Loucy (cell line): ENCODE measurements at regions not wholly inside any gene's neighbourhood (a gene's known extent, or its start where the extent isn't known, plus 50 kb on each side); places are given as distances from the start of the nearest gene placed in this dataset.

Experiments
- H2AFZ ChIP-seq: fragments of 200-600 bp; sonication (generic); 2 replicates; pipeline ENCODE4 v1.6.0; 2016; ENCODE audit warnings: antibody characterized with exemption, mild to moderate bottlenecking, low read length, moderate library complexity
- H3F3A ChIP-seq: fragments of 200-600 bp; 2 replicates; pipeline ENCODE4 v1.6.0; 2016; ENCODE audit warnings: antibody characterized with exemption, low read depth, mild to moderate bottlenecking
- H3K27me3 ChIP-seq: fragments of 200-600 bp; sonication (generic); 2 replicates; pipeline ENCODE4 v1.6.1; 2014; ENCODE audit warnings: low read length, mild to moderate bottlenecking; ENCODE audit not compliant: insufficient read depth, poor library complexity, severe bottlenecking
- H3K36me3 ChIP-seq: fragments of 200-600 bp; sonication (generic); 2 replicates; pipeline ENCODE4 v1.6.1; 2016; ENCODE audit warnings: low read length; ENCODE audit not compliant: insufficient read depth
- H3K4me1 ChIP-seq: fragments of 200-600 bp; sonication (generic); 2 replicates; pipeline ENCODE4 v1.5.1; 2014; ENCODE audit warnings: low read length, mild to moderate bottlenecking; ENCODE audit not compliant: insufficient read depth, poor library complexity, severe bottlenecking
- H3K4me2 ChIP-seq: fragments of 200-600 bp; sonication (generic); 2 replicates; pipeline ENCODE4 v1.6.0; 2014; ENCODE audit warnings: antibody characterized with exemption, low read length, low read depth, mild to moderate bottlenecking; ENCODE audit not compliant: poor library complexity, severe bottlenecking
- H3K4me3 ChIP-seq: fragments of 200-600 bp; sonication (generic); 2 replicates; pipeline ENCODE4 v1.5.1; 2014; ENCODE audit warnings: low read length, mild to moderate bottlenecking, mixed read lengths; ENCODE audit not compliant: poor library complexity, severe bottlenecking
- H3K79me2 ChIP-seq: fragments of 200-600 bp; sonication (generic); 2 replicates; pipeline ENCODE4 v1.6.1; 2014; ENCODE audit warnings: low read length; ENCODE audit not compliant: insufficient read depth
- H3K9ac ChIP-seq: fragments of 200-600 bp; sonication (generic); 2 replicates; pipeline ENCODE4 v1.6.0; 2014; ENCODE audit warnings: mild to moderate bottlenecking, low read depth, low read length, moderate library complexity; ENCODE audit not compliant: poor library complexity, severe bottlenecking
- H3K9me2 ChIP-seq: fragments of 200-600 bp; sonication (generic); replicated peaks from 2 replicates; pipeline ENCODE4 v1.6.1; 2016; ENCODE audit warnings: low read depth, low read length, mixed read lengths
- H3K9me3 ChIP-seq: fragments of 200-600 bp; sonication (generic); 2 replicates; pipeline ENCODE4 v1.6.1; 2014; ENCODE audit warnings: mild to moderate bottlenecking, antibody characterized with exemption, low read length, low read depth; ENCODE audit not compliant: insufficient read depth
- H4K20me1 ChIP-seq: fragments of 200-600 bp; sonication (generic); 2 replicates; pipeline ENCODE4 v1.6.0; 2014; ENCODE audit warnings: antibody characterized with exemption, low read length, mild to moderate bottlenecking; ENCODE audit not compliant: insufficient read depth, poor library complexity, severe bottlenecking
- EZH2phosphoT487 ChIP-seq: fragments of 200-600 bp; IDR thresholded peaks from 2 replicates; pipeline ENCODE4 v1.6.1; 2018; ENCODE audit warnings: antibody characterized with exemption, mild to moderate bottlenecking, moderate library complexity, borderline replicate concordance
- TF ChIP-seq, protein P1 (sequence below): fragments of 200-600 bp; sonication (generic); conservative IDR thresholded peaks from 2 replicates; pipeline ENCODE4 v1.5.1; 2014; ENCODE audit warnings: mild to moderate bottlenecking, antibody characterized with exemption, low read length

DNA sequence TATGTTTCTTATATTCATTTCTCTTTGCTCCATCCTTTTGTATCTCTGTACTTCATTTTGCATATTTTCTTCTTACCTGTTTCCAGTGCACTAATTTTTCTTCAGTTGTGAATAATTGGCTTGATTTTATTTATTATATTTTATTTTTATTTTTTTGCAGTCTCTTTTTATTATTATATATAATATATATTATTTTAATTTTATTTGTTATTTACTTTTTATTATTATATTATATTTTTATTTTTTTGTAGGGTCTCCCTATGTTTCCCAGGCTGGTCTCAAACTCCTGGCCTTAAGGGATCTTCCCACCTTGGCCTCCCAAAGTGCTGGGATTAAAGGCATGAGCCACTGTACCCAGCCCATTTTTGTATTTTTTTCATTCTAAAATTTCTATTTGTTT is 213.1 kb upstream of the TSC22D2 start:
- TF ChIP-seq, protein P1, sequence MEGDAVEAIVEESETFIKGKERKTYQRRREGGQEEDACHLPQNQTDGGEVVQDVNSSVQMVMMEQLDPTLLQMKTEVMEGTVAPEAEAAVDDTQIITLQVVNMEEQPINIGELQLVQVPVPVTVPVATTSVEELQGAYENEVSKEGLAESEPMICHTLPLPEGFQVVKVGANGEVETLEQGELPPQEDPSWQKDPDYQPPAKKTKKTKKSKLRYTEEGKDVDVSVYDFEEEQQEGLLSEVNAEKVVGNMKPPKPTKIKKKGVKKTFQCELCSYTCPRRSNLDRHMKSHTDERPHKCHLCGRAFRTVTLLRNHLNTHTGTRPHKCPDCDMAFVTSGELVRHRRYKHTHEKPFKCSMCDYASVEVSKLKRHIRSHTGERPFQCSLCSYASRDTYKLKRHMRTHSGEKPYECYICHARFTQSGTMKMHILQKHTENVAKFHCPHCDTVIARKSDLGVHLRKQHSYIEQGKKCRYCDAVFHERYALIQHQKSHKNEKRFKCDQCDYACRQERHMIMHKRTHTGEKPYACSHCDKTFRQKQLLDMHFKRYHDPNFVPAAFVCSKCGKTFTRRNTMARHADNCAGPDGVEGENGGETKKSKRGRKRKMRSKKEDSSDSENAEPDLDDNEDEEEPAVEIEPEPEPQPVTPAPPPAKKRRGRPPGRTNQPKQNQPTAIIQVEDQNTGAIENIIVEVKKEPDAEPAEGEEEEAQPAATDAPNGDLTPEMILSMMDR: no peak
- TF ChIP-seq EZH2phosphoT487: no peak
- Histone ChIP-seq H2AFZ (no peak overlapping the region), H3K9ac (no peak overlapping the region), H3K4me2 (no peak overlapping the region), H3K27me3 (no peaks in the 10 kb centered on the region), H3K9me2 (no peaks in the 10 kb centered on the region), H4K20me1 (no peaks in the 10 kb centered on the region), H3K4me1 (no peaks in the 10 kb centered on the region), H3K79me2 (no peaks in the 10 kb centered on the region), H3K9me3 (no peaks in the 10 kb centered on the region), H3F3A (no peaks in the 10 kb centered on the region), H3K4me3 (no peak overlapping the region), H3K36me3 (no peaks in the 10 kb centered on the region)

DNA sequence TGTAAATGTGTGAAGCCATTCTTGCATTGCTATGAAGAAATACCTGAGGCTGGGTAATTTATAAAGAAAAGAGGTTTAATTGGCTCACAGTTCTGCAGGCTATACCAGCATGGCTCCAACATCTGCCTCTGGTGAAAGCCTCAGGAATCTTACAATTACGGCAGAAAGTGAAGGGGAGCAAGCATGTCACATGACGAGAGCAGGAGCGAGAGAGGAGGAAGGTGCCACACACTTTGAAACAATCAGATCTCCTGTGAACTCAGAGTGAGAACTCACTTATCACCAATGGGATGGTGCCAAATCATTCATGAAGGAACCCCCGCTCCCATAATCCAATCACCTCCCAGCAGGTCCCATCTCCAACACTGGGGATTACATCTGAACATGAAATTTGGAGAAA is 213.6 kb upstream of the TSC22D2 start:
- H3K4me1 ChIP-seq: no peaks in the 10 kb centered on the region
- no peak overlapping the region for H2AFZ ChIP-seq
- H3K36me3 ChIP-seq: no peaks in the 10 kb centered on the region
- no peak for TF ChIP-seq EZH2phosphoT487
- TF ChIP-seq, protein P1: no peak
- H4K20me1 ChIP-seq: no peaks in the 10 kb centered on the region
- no peak overlapping the region for H3K9ac ChIP-seq
- H3K4me3 ChIP-seq: no peak overlapping the region
- no peaks in the 10 kb centered on the region for H3K9me3 ChIP-seq
- H3K79me2 ChIP-seq: no peaks in the 10 kb centered on the region
- H3K4me2 ChIP-seq: no peak overlapping the region
- H3K9me2 ChIP-seq: no peaks in the 10 kb centered on the region
- no peaks in the 10 kb centered on the region for H3K27me3 ChIP-seq
- no peaks in the 10 kb centered on the region for H3F3A ChIP-seq

DNA sequence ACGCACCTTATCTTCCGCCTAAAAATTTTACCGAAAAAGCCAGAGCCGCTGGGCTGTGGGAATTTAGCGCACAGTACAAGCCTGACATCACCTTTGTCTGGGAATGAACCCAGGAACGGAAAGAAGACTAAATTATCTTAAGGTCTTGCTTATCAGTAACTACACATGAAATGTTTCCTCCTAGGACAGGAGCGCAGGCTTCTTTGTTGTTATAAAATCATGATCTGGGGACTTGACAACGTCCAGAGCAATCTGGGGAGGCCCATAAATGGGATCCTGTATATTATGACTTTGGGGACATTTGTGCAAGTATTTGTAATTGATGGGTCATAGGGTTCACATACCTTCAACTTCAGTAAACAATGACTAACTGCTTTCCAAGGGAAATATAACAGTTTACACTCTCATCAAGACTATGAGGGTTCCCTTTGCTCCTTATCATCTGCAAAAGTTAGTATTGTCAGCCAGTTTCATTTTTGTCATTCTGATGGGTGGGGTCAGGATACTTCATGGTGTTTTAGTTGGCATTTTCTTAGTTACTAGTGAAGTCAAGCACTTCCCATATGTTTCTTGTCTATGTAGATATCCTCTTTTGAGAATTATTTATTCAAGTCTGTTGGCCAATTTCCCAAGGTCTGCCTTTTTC is 213.9 kb upstream of the PFN2 start:
- Histone ChIP-seq H2AFZ (peak overlapping the region; percentile 77), H4K20me1 (no peaks in the 10 kb centered on the region), H3K79me2 (no peaks in the 10 kb centered on the region), H3K27me3 (no peaks in the 10 kb centered on the region), H3K4me1 (no peaks in the 10 kb centered on the region), H3K9me3 (no peaks in the 10 kb centered on the region), H3K9me2 (no peaks in the 10 kb centered on the region), H3K4me2 (peak overlapping the region; percentile 70), H3F3A (no peaks in the 10 kb centered on the region), H3K36me3 (no peaks in the 10 kb centered on the region), H3K9ac (no peak overlapping the region), H3K4me3 (peak overlapping the region; percentile 55)
- TF ChIP-seq EZH2phosphoT487: no peak
- TF ChIP-seq, protein P1: no peak
